GM18868 (cell line): ENCODE measurements at regions not wholly inside any gene's neighbourhood (a gene's known extent, or its start where the extent isn't known, plus 50 kb on each side); places are given as distances from the start of the nearest gene placed in this dataset.

Experiments used
- ATAC-seq: cut with Tn5 transposase; IDR thresholded peaks from one replicate; pipeline ENCODE4 v1.9.1; 2021; ENCODE audit warnings: mild to moderate bottlenecking, moderate library complexity; ENCODE audit not compliant: unreplicated experiment

GRCh38 chr4:59834943-59835342 is 1365.2 kb upstream of the ADGRL3 start:
- ATAC-seq = no peak

- no peak for ATAC-seq
These were observed 1362.4 kb upstream of the ADGRL3 start for GRCh38 chr4:59837751-59838150.

- ATAC-seq = no peak
These were observed 1361.9 kb upstream of the ADGRL3 start for GRCh38 chr4:59838236-59838635.

- no peak for ATAC-seq
These were observed 1358.4 kb upstream of the ADGRL3 start for GRCh38 chr4:59841698-59842097.

- ATAC-seq = no peak
These were observed 1351.7 kb upstream of the ADGRL3 start for GRCh38 chr4:59848457-59848856.

GRCh38 chr4:59855630-59856352 is 1344.3 kb upstream of the ADGRL3 start:
- ATAC-seq = no peak

- ATAC-seq = no peak
These were observed 1331.1 kb upstream of the ADGRL3 start for GRCh38 chr4:59869056-59869455.

GRCh38 chr4:59869559-59869958 is 1330.6 kb upstream of the ADGRL3 start:
- no peak for ATAC-seq

- no peak for ATAC-seq
These were observed 1318.5 kb upstream of the ADGRL3 start for GRCh38 chr4:59881632-59882031.

GRCh38 chr4:59904331-59904730 is 1295.8 kb upstream of the ADGRL3 start:
- no peak for ATAC-seq

- no peak for ATAC-seq
These were observed 1279.7 kb upstream of the ADGRL3 start for GRCh38 chr4:59920416-59920815.

- no peak for ATAC-seq
These were observed 1274.8 kb upstream of the ADGRL3 start for GRCh38 chr4:59925290-59925689.

- no peak for ATAC-seq
These were observed 1263.6 kb upstream of the ADGRL3 start for GRCh38 chr4:59936566-59936965.

GRCh38 chr4:59938166-59938565 is 1262.0 kb upstream of the ADGRL3 start:
- no peak for ATAC-seq

- no peak for ATAC-seq
These were observed 1254.8 kb upstream of the ADGRL3 start for GRCh38 chr4:59945277-59945676.

- ATAC-seq = no peak
These were observed 1254.4 kb upstream of the ADGRL3 start for GRCh38 chr4:59945716-59946115.

- ATAC-seq = no peak
These were observed 1243.8 kb upstream of the ADGRL3 start for GRCh38 chr4:59956366-59956765.

- ATAC-seq = no peak
These were observed 1240.0 kb upstream of the ADGRL3 start for GRCh38 chr4:59960143-59960542.

GRCh38 chr4:59966758-59967157 is 1233.4 kb upstream of the ADGRL3 start:
- ATAC-seq = no peak

GRCh38 chr4:59968796-59969195 is 1231.3 kb upstream of the ADGRL3 start:
- no peak for ATAC-seq

GRCh38 chr4:59969909-59970308 is 1230.2 kb upstream of the ADGRL3 start:
- no peak for ATAC-seq

GRCh38 chr4:59971952-59972351 is 1228.2 kb upstream of the ADGRL3 start:
- ATAC-seq = no peak

- no peak for ATAC-seq
These were observed 1226.6 kb upstream of the ADGRL3 start for GRCh38 chr4:59973492-59973891.
